AG09319 (cell line): ENCODE measurements at regions not wholly inside any gene's neighbourhood (a gene's known extent, or its start where the extent isn't known, plus 50 kb on each side); places are given as distances from the start of the nearest gene placed in this dataset.

Experiments used
- DNase-seq: peaks from one replicate; pipeline ENCODE4 v3.0.0-alpha.2; 2010; ENCODE audit warnings: low read depth; ENCODE audit errors: extremely low read depth
- CTCF ChIP-seq: IDR thresholded peaks from 2 replicates; pipeline ENCODE4 v1.5.1; 2011; ENCODE audit warnings: low read depth, mild to moderate bottlenecking, inconsistent platforms, low read length, moderate library complexity

- no peak for DNase-seq
- no peak for TF ChIP-seq CTCF
These were observed 143.0 kb downstream of the ENGASE start for GRCh38 chr17:79217473-79218135.

- TF ChIP-seq CTCF, result no peak
- DNase-seq, result no peak
These were observed 142.2 kb downstream of the ENGASE start for GRCh38 chr17:79216826-79217225.

GRCh38 chr17:79216391-79216790, 141.8 kb downstream of the ENGASE start:
- no peak for DNase-seq
- no peak for TF ChIP-seq CTCF

GRCh38 chr17:79215631-79216030, 141.0 kb downstream of the ENGASE start:
- TF ChIP-seq CTCF, result no peak
- DNase-seq, result no peak

GRCh38 chr17:79214940-79215604, 140.4 kb downstream of the ENGASE start:
- no peak for TF ChIP-seq CTCF
- no peak for DNase-seq

- no peak for TF ChIP-seq CTCF
- DNase-seq, result no peak
These were observed 139.8 kb downstream of the ENGASE start for GRCh38 chr17:79214459-79214858.

- TF ChIP-seq CTCF, result no peak
- DNase-seq, result no peak
These were observed 138.7 kb downstream of the ENGASE start for GRCh38 chr17:79213305-79213704.
